ENCODE measurements at regions not wholly inside any gene's neighbourhood (a gene's known extent, or its start where the extent isn't known, plus 50 kb on each side); places are given as distances from the start of the nearest gene placed in this dataset.

- no peak for DNase-seq
Observed at GRCh38 chr5:35417040-35417439, 186.8 kb upstream of the PRLR start.

GRCh38 chr5:35416217-35416988 lies 186.1 kb upstream of the PRLR start:
- no peak for DNase-seq

GRCh38 chr5:35415309-35415708 lies 185.0 kb upstream of the PRLR start:
- DNase-seq: no peak

- DNase-seq: no peak
Observed at GRCh38 chr5:35409361-35409760, 179.1 kb upstream of the PRLR start.

GRCh38 chr5:35408146-35408545 lies 177.9 kb upstream of the PRLR start:
- DNase-seq: no peak

GRCh38 chr5:35407697-35408096 lies 177.4 kb upstream of the PRLR start:
- DNase-seq: no peak

GRCh38 chr5:35405938-35406337 lies 175.7 kb upstream of the PRLR start:
- no peak for DNase-seq

- DNase-seq: no peak
Observed at GRCh38 chr5:35404701-35405100, 174.4 kb upstream of the PRLR start.

- DNase-seq: no peak
Observed at GRCh38 chr5:35393901-35394300, 163.6 kb upstream of the PRLR start.

- DNase-seq: no peak
Observed at GRCh38 chr5:35384658-35385057, 154.4 kb upstream of the PRLR start.

- no peak for DNase-seq
Observed at GRCh38 chr5:35383041-35383440, 152.8 kb upstream of the PRLR start.

- DNase-seq: no peak
Observed at GRCh38 chr5:35377653-35378052, 147.4 kb upstream of the PRLR start.

GRCh38 chr5:35374584-35374983 lies 144.3 kb upstream of the PRLR start:
- no peak for DNase-seq

GRCh38 chr5:35373249-35373648 lies 143.0 kb upstream of the PRLR start:
- DNase-seq: no peak

GRCh38 chr5:35372482-35372881 lies 142.2 kb upstream of the PRLR start:
- DNase-seq: no peak

- DNase-seq: no peak
Observed at GRCh38 chr5:35371951-35372426, 141.7 kb upstream of the PRLR start.

- no peak for DNase-seq
Observed at GRCh38 chr5:35370871-35371270, 140.6 kb upstream of the PRLR start.

- DNase-seq: no peak
Observed at GRCh38 chr5:35369965-35370790, 139.9 kb upstream of the PRLR start.

- DNase-seq: no peak
Observed at GRCh38 chr5:35367526-35367925, 137.2 kb upstream of the PRLR start.

GRCh38 chr5:35365758-35366157 lies 135.5 kb upstream of the PRLR start:
- no peak for DNase-seq

GRCh38 chr5:35364350-35364749 lies 134.1 kb upstream of the PRLR start:
- DNase-seq: no peak

- DNase-seq: no peak
Observed at GRCh38 chr5:35363387-35363965, 133.2 kb upstream of the PRLR start.

GRCh38 chr5:35362772-35363171 lies 132.5 kb upstream of the PRLR start:
- DNase-seq: no peak

- no peak for DNase-seq
Observed at GRCh38 chr5:35360671-35361070, 130.4 kb upstream of the PRLR start.

Measured in SIG-M5 (cell line).